GM18498 (cell line): ENCODE measurements at regions not wholly inside any gene's neighbourhood (a gene's known extent, or its start where the extent isn't known, plus 50 kb on each side); places are given as distances from the start of the nearest gene placed in this dataset.

ENCODE experiments used
- ATAC-seq: cut with Tn5 transposase; IDR thresholded peaks from one replicate; pipeline ENCODE4 v1.9.1; 2021; ENCODE audit warnings: mild to moderate bottlenecking, moderate library complexity; ENCODE audit not compliant: unreplicated experiment

GRCh38 chr5:8945972-8946371 lies 599.9 kb downstream of the SEMA5A start:
- ATAC-seq: no peak

- peak; percentile 96 for ATAC-seq
These were observed 596.0 kb downstream of the SEMA5A start for GRCh38 chr5:8949908-8950307.

GRCh38 chr5:8952147-8952546 lies 593.7 kb downstream of the SEMA5A start:
- ATAC-seq: no peak

GRCh38 chr5:8953016-8953415 lies 592.9 kb downstream of the SEMA5A start:
- ATAC-seq: peak; percentile 40

GRCh38 chr5:8953911-8954438 lies 591.9 kb downstream of the SEMA5A start:
- ATAC-seq: no peak

GRCh38 chr5:8954801-8955200 lies 591.1 kb downstream of the SEMA5A start:
- no peak for ATAC-seq

- ATAC-seq: no peak
These were observed 589.2 kb downstream of the SEMA5A start for GRCh38 chr5:8956659-8957058.

- ATAC-seq: no peak
These were observed 587.3 kb downstream of the SEMA5A start for GRCh38 chr5:8958602-8959001.

GRCh38 chr5:8961219-8961618 lies 584.7 kb downstream of the SEMA5A start:
- no peak for ATAC-seq

GRCh38 chr5:8961956-8962355 lies 583.9 kb downstream of the SEMA5A start:
- ATAC-seq: no peak

- no peak for ATAC-seq
These were observed 564.9 kb downstream of the SEMA5A start for GRCh38 chr5:8981016-8981415.

- no peak for ATAC-seq
These were observed 564.4 kb downstream of the SEMA5A start for GRCh38 chr5:8981496-8981895.

GRCh38 chr5:8984386-8984785 lies 561.5 kb downstream of the SEMA5A start:
- ATAC-seq: no peak
